LoVo (cell line): ENCODE measurements at regions not wholly inside any gene's neighbourhood (a gene's known extent, or its start where the extent isn't known, plus 50 kb on each side); places are given as distances from the start of the nearest gene placed in this dataset.

Experiments
- DNase-seq: peaks from one replicate; pipeline ENCODE4 v3.0.0-alpha.2; 2016; ENCODE audit warnings: low spot score

GRCh38 chr13:62003452-62003851, 587.8 kb upstream of the PCDH20 start:
- DNase-seq = no peak

DNA sequence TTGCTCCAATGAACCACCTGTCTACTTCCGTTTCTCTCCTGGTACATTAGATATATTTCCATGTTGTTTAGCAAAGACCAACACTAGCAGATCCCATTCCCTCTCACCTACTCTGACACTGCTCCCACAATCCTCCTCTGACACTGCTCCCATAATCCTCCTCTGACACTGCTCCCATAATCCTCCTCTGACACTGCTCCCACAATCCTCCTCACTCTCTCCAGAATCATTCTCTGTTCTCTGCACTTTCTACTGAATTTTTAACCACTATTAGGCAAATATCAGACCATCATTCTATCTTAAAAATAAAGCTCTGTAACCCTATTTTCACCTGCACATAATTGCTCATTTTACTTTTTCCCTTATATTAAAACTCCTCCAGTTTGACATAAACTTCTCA, 578.5 kb upstream of the PCDH20 start:
- no peak for DNase-seq

DNA sequence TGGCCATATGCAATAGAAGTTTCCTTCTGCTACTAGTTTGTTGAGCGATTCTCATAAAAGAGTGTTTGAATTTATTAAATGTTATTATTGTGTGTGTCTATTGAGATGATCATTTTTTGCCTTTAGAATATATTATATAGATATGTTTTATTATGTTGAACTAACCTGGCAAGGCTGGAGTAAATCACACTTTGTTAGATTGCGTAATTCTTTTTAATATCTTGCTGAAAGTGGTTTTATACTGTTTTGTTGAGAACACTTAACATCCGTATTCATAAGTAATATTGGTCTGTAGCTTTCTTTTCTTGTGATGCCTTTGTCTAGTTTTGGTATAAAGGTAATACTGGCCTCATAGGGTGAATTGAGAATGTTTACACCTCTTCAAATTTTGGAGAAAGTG, 574.3 kb upstream of the PCDH20 start:
- DNase-seq = no peak

GRCh38 chr13:61988810-61989209, 573.2 kb upstream of the PCDH20 start:
- no peak for DNase-seq

DNA sequence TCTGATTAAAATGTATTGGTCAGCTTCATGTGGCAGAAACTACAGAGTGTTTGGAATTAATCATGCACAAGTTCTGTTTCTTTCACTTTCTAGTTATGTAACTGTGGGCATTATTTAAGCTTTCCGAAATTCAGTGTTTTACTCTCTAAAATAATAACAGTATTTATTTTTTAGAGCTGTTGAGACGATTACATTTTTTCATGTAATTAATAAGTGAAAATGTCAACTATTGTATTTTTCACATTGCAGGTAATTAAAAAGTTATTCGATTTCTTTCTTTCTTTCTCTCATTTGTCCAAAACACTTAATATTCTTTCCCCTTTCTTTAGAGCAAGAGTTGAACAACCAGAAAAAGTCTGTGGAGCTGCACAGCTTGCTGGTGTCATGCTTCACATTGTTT, 559.4 kb upstream of the PCDH20 start:
- no peak for DNase-seq

DNA sequence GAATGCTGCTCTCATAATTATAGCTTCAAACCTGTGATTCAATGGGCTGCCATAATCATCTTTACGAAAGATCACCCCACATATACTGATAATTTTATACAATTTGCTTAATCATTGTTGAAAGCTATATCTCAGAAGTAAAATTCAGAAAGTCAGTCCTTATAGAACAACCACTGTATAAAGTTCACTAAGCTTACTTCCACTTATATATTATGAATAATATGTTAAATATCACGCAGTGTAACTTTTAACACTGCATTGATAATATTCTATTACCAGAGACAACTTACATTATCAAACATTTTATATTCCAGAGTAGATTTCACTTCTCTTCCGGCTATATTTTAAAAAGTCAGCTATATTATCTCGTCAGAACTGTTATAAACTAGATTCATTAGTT, 550.1 kb upstream of the PCDH20 start:
- no peak for DNase-seq

GRCh38 chr13:61960981-61961380, 545.3 kb upstream of the PCDH20 start:
- no peak for DNase-seq

DNA sequence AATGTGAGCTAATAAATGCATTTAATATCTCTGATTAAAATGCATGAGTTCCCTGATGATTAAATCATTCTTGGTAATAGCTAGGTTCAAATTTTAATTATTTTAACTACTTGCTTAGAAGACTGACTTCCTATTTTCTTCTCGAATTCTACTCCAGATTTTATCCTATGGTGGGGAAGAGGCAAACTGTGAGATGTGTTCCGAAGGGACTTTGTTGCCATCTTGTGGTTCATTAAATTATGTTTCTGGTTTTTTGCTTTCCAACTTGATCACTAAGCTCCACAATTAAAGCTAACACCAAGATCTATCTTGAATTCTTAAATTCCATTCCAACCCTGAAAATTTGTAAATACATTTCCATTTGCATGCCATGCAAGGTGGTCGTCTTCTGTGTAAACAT, 538.4 kb upstream of the PCDH20 start:
- DNase-seq = peak; percentile 5

DNA sequence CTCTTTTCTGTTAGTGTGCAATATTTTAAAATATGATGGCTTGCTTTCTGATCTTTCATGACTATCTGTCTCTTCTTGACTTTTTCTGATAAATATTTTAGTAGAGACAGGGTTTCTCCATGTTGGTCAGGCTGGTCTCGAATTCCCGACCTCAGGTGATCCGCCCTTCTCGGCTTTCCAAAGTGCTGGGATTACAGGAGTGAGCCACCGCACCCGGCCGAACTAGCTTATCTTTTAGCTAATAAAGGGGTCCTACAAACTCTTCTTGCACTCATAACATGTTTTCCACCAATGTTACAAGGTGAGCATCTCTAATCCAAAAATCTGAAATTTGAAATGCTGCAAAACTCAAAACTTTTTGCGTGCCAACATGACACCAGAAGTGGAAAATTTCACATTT, 535.2 kb upstream of the PCDH20 start:
- DNase-seq = no peak

GRCh38 chr13:61944329-61944929, 528.8 kb upstream of the PCDH20 start:
- DNase-seq = no peak

- DNase-seq = no peak
These were observed 520.1 kb upstream of the PCDH20 start for GRCh38 chr13:61935710-61936109.

DNA sequence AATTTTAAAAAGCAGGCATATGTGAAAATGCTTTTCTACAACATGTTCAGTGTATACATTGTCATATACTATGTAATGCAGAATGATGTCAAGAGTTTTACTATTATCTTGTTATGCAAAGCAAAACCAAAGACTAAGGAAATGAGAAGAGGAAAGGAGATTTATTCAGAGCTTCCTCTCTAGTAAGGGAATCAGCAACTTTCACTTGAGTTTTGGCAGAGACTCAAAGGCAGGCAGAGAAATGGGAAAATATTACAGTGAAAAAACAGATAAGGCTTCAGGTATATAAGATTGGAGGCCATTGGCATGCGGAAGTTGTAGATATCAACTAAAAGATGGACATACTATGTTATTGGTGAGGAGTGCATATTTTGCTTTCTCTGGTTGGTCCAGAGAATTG, 512.0 kb upstream of the PCDH20 start:
- DNase-seq = no peak

DNA sequence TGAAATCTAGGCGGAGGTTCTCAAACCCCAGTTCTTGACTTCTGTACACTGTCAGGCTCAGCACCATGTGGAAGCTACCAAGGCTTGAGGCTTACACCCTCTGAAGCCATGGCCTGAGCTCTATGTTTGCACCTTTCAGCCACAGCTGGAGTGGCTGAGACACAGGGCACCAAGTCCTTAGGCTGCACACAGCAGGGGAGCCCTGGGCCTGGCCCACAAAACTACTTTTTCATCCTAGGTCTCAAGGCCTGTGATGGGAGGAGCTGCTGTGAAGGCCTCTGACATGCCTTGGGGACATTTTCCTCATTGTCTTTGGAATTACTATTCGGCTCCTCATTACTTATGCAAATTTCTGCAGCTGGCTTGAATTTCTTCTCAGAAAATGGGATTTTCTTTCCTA, 503.2 kb upstream of the PCDH20 start:
- no peak for DNase-seq

- DNase-seq = no peak
These were observed 500.8 kb upstream of the PCDH20 start for GRCh38 chr13:61916483-61916882.

- no peak for DNase-seq
These were observed 497.5 kb upstream of the PCDH20 start for GRCh38 chr13:61913183-61913582.

DNA sequence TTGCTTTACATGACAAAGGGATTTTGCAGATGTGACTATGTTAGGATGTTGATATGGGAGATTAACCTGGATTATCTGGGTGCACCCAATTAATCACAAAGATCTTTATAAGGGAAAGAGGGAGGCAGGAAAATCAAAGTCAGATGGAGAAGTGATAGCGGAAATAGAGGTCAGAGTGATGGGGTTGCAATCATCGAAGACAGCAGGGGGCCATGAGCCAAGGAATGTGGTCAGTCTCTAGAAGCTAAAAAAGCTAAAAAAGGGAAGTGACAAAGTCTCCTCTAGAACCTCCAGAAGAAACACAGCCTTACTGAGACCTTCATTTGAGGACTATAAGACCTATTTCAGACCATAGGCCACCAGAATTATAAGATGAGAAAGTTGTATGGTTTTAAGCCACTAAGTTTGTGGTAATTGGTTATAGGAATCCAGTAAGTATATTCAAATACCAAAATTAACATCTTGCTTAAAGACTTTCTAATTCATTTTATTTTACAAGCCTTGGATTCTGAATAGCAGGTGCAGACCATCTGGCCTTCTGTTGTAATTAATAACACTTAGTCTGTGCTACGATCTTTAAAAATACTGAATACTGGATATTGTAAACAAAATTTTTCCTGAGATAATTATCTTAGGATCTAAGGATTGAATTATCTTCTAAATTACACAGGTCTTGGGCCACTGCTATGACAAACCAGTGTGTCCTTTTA, 493.4 kb upstream of the PCDH20 start:
- DNase-seq = no peak

DNA sequence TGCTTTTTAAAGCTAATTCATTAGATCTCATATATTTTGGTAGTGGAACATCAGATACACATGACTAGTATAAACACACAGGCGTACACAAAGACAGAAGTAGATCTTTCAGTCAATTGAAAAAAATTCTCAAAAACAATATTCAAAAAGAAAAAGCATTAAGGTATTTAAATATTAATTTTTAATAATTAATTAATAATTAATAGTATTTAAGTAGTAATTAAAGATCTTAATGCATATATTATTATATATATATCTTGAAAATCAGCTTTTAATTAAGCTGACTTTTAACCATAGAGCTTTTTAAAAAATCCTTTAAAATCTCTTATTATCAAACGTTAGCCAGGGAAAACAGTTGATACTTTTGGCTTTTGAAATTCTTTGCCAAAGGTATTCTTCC, 489.4 kb upstream of the PCDH20 start:
- DNase-seq = no peak

DNA sequence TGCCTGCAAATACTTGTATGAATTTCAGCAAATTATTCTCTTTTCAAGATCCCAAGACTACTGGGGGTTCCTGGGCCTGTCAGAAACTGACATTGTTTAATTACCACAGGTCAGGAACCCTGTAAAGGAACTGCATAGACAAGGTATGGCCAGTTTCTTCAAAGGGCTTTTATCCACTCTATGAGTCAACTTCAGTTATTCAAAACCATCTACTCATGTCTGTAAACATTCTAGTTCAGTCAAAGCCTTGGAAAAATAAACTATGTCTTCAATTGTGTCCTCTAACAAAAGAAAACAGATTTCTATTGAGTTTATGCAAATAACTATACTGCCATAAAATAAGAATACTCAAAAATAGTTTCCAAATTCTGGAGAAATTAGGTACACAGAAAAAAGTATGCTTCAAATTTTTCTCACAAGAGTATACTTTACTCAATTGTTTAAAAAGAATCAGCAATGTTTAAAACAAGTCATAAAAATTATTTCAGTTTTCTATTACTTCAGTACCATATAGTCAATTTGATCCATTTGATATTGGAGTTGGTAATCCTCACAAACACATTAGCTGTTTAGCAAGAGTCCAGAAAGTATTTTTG, 486.4 kb upstream of the PCDH20 start:
- no peak for DNase-seq

- DNase-seq = no peak
These were observed 484.4 kb upstream of the PCDH20 start for GRCh38 chr13:61900033-61900432.

GRCh38 chr13:61898207-61898606, 482.6 kb upstream of the PCDH20 start:
- DNase-seq = no peak

GRCh38 chr13:61891401-61891800, 475.8 kb upstream of the PCDH20 start:
- DNase-seq = no peak

- DNase-seq = no peak
These were observed 469.2 kb upstream of the PCDH20 start for GRCh38 chr13:61884830-61885229.

GRCh38 chr13:61880578-61881283, 465.1 kb upstream of the PCDH20 start:
- DNase-seq = peak; percentile 31
